ENCODE measurements at regions not wholly inside any gene's neighbourhood (a gene's known extent, or its start where the extent isn't known, plus 50 kb on each side); places are given as distances from the start of the nearest gene placed in this dataset.

GRCh38 chr1:101291562-101292380 lies 55.0 kb downstream of the S1PR1 start (continued):
- peak; percentile 80 for TF ChIP-seq AHDC1 (CRISPR knock-in tag; IDR thresholded peaks at IDR 0.05; ENCODE audit: borderline replicate concordance)
- no peak for TF ChIP-seq SSRP1 (CRISPR knock-in tag; IDR thresholded peaks at IDR 0.05)
- TF ChIP-seq RCOR2 (CRISPR knock-in tag; IDR thresholded peaks at IDR 0.05): 0 out of 2 replicates have a peak, but pooled peaks have one; percentile 23
- no peak for TF ChIP-seq BRD4 (CRISPR knock-in tag; IDR thresholded peaks at IDR 0.05)
- TF ChIP-seq ZNF691 (CRISPR knock-in tag; IDR thresholded peaks at IDR 0.05; ENCODE audit: borderline replicate concordance, low read depth): no peak
- no peak for TF ChIP-seq ZNF891 (CRISPR knock-in tag; IDR thresholded peaks at IDR 0.05)
- TF ChIP-seq JUND (CRISPR knock-in tag; IDR thresholded peaks at IDR 0.05): no peak
- TF ChIP-seq PLRG1 (conservative IDR thresholded peaks at IDR 0.05): no peak
- TF ChIP-seq, protein P1, sequence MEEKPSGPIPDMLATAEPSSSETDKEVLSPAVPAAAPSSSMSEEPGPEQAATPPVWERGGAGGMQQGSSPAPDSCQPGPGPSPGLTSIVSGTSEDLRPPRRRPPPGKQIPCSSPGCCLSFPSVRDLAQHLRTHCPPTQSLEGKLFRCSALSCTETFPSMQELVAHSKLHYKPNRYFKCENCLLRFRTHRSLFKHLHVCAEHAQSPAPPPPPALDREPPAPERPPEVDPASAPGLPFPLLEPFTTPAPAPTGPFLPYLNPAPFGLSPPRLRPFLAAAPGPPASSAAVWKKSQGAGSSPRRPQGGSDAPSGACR (CRISPR knock-in tag; IDR thresholded peaks at IDR 0.05): no peak
- TF ChIP-seq, protein P2, sequence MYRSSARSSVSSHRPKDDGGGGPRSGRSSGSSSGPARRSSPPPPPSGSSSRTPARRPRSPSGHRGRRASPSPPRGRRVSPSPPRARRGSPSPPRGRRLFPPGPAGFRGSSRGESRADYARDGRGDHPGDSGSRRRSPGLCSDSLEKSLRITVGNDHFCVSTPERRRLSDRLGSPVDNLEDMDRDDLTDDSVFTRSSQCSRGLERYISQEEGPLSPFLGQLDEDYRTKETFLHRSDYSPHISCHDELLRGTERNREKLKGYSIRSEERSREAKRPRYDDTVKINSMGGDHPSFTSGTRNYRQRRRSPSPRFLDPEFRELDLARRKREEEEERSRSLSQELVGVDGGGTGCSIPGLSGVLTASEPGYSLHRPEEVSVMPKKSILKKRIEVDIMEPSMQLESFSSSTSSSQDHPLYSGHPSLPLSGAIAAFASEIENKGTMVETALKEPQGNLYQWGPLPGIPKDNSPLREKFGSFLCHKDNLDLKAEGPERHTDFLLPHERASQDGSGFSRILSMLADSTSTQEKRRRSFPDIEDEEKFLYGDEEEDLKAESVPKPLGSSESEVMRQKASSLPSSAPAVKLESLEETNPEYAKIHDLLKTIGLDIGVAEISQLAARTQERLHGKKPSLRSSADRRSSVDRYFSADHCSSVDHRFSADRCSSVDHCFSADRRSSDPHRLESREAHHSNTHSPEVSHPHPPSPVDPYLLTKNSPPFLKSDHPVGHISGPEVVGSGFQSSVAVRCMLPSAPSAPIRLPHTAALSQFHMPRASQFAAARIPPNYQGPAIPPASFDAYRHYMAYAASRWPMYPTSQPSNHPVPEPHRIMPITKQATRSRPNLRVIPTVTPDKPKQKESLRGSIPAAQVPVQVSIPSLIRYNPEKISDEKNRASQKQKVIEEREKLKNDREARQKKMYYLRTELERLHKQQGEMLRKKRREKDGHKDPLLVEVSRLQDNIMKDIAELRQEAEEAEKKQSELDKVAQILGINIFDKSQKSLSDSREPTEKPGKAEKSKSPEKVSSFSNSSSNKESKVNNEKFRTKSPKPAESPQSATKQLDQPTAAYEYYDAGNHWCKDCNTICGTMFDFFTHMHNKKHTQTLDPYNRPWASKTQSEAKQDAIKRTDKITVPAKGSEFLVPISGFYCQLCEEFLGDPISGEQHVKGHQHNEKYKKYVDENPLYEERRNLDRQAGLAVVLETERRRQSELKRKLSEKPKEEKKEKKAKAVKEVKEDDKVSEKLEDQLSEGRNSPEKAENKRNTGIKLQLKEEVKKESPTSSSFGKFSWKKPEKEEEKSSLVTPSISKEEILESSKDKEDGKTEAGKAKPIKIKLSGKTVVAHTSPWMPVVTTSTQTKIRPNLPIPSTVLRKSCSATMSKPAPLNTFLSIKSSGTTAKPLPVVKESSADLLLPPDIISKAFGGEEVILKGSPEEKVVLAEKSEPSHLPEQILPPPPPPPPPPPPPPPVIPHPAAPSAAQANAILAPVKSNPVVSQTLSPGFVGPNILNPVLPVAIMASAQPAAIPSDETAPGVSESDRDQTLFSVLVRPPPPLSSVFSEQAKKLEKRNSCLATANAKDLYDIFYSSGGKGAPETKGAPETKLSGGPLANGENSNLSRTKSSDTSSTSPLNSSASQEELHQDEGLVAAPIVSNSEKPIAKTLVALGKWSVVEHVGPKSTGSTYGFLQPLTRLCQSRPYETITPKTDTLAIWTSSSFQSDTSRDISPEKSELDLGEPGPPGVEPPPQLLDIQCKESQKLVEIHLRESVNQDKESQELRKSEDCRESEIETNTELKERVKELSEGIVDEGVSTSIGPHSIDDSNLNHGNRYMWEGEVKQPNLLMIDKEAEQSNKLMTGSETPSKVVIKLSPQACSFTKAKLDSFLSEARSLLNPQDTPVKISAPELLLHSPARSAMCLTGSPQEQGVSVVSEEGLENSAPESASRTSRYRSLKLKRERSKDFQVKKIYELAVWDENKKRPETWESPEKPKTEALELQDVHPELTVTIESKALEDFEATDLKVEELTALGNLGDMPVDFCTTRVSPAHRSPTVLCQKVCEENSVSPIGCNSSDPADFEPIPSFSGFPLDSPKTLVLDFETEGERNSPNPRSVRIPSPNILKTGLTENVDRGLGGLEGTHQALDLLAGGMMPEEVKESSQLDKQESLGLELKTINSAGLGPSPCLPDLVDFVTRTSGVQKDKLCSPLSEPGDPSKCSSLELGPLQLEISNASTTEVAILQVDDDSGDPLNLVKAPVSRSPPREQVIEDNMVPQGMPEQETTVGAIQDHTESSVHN (CRISPR knock-in tag; IDR thresholded peaks at IDR 0.05): no peak
- peak; percentile 36; the same call in 1 of the 2 replicates for TF ChIP-seq ZNF558 (CRISPR knock-in tag; IDR thresholded peaks at IDR 0.05; ENCODE audit: borderline replicate concordance)
- no peak for TF ChIP-seq KLF16 (CRISPR knock-in tag; IDR thresholded peaks at IDR 0.05)
- TF ChIP-seq ADNP (CRISPR knock-in tag; IDR thresholded peaks at IDR 0.05): no peak
- TF ChIP-seq ZFP36L1 (CRISPR knock-in tag; IDR thresholded peaks at IDR 0.05): no peak

All from HepG2 (cell line).